ENCODE measurements at regions not wholly inside any gene's neighbourhood (a gene's known extent, or its start where the extent isn't known, plus 50 kb on each side); places are given as distances from the start of the nearest gene placed in this dataset.
"Not testable (repeated sequence)": the region's sequence is repeated elsewhere in the genome, so short reads cannot be mapped to it uniquely, and the experiment has no call there.

DNA sequence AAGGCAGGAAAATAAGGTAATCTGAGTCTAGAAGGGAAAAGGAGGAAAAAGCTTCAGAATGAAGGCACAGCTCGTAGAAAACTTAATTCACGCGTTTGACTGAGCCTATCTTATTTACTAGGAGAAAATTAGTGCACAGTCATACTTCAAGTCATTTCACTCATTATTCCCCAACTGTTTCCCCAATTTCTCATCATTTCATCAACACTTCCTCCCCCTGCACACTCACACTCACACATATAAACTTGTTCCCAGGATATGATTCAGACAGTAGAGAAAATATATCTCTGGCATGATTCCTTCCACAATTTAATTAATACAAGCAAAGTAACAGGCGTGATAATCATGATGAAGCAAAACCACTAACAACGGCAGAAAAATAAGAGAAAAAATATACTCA is 94.5 kb upstream of the F13A1 start:
- no peak for DNase-seq

DNA sequence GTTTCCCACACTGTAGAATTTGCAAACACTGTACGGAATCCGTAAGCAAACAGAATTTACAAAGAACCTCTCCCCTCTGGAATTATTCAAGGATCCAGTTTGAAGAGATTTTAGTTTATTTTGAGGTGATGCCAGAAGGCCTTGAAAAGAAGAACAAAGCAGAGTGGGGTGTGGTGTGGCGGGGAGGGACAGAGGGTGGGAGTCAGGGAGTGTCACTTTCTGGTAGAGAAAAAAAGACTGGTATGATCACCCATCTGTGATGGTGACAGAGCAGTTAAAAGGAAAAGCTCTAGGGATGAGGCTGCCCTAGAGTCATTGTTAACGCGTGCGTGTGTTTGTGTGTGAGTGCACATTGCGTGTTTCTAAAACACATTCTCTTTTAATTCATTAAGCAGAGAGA is 97.0 kb upstream of the F13A1 start:
- DNase-seq = no peak

DNA sequence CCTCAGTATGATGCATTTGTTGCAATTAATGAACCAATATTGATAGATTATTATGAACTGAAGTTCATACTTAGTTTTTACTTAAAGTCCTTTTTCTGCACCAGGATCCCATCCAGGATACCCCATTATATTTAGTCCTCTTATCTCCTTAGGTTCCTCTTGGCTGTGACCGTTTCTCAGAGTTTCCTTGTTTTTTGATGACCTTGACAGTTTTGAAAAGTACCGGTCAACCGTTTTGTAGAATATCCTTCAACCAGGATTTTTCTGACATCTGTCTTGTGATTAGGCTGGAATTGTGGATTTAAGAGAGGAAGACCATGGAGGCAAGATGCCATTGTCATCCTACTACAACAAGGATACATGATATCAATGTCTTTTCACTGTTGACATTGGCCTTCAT is 98.0 kb upstream of the F13A1 start:
- DNase-seq = no peak

DNA sequence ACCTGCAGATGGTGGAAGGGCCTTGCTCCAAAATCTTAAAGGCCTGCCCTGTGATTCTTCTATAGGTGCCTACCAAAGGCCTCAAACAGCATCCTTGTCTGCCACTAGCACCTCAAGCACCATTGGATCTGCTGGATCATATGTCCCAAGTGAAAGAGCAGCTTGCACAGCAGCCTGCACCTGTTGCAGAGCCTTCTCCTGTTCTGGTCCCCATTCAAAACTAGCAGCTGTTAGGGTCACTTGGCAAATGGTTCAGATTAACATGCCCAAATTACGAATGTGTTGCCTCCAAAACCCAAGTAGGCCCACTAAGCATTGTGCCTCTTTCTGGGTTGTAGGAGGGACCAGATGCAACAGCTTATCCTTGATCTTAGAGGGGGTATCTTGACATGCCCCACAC is 99.6 kb upstream of the F13A1 start:
- DNase-seq = no peak

GRCh38 chr6:6434151-6434550 is 113.7 kb upstream of the F13A1 start:
- DNase-seq = no peak

GRCh38 chr6:6434723-6435122 is 114.3 kb upstream of the F13A1 start:
- DNase-seq = no peak

- DNase-seq = no peak
These were observed 115.9 kb upstream of the F13A1 start for GRCh38 chr6:6436366-6436765.

- no peak for DNase-seq
These were observed 116.5 kb upstream of the F13A1 start for GRCh38 chr6:6436946-6437345.

DNA sequence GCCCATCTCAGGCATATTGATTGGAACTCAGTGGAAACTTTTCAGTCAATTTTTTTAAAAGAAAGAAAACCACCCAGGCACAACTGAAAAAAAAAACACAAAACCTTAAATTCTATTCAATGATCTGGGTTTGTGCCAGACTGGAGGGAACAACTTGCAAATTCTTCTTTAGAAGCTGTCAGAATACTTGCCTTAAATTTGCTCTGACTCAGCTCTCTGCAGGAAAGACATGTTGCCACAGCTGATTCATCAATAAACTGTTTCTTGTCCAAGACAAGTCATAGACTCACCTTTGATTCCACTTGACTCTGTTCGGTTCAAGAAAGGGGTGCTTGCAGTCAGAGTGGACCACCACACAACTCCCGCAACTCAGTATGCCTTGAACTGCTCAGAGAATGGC is 117.8 kb upstream of the F13A1 start:
- DNase-seq = no peak

DNA sequence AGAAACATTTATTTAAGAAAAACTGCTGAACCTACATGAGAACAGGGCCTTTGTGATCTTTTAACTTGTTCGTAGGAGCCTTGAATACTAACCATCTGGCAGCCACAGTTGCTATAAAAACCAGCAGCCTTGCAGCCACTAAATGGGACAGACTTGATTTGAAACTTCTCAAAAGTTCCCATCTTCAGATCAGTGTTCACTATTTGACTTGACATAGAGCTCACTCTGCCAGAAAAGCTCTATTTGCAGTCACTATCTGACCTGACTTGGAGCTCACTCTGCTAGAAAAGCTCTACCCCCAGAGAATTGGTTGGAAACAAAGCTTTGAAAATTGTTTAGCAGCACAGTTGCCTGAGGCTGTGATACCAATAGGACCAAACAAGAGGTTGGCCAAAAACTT is 119.3 kb upstream of the F13A1 start:
- no peak for DNase-seq

- DNase-seq = no peak
These were observed 131.5 kb upstream of the F13A1 start for GRCh38 chr6:6452002-6452401.

- no peak for DNase-seq
These were observed 132.7 kb upstream of the F13A1 start for GRCh38 chr6:6453186-6453585.

DNA sequence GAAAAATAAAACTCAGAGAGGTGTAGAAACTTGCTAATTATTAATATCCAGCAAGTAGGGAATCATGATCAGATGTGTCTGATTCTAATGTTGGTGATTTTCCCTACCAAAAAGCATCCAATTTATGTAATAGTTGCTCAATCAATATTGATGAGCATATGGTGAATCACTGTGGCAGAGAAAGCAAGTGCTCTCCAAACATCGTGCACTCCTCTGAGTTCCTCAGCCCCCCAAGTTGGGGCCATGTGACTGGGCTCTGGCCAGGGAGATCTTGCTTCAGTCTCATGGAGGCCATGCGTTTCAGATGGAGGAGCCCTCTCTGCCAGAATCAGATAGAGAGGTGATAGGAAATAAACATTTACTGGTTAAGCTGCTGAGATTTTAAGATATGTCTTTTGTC is 133.2 kb upstream of the LY86 start:
- no peak for DNase-seq

GRCh38 chr6:6458172-6458571 is 130.3 kb upstream of the LY86 start:
- no peak for DNase-seq

DNA sequence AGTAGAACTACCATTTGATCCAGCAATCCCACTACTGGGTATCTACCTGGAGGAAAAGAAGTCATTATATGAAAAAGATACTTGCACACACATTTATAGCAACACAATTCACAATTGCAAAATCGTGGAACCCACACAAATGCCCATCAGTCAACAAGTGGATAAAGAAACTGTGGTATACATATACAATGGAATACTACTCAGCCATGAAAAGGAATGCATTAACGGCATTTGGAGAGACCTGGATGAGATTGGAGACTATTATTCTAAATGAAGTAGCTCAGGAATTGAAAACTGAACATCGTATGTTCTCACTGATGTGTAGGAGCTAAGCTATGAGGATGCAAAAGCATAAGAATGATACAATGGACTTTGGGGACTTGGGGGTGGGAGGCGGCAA is 128.6 kb upstream of the LY86 start:
- DNase-seq = not testable (repeated sequence)

- DNase-seq = no peak
These were observed 128.1 kb upstream of the LY86 start for GRCh38 chr6:6460416-6460815.

DNA sequence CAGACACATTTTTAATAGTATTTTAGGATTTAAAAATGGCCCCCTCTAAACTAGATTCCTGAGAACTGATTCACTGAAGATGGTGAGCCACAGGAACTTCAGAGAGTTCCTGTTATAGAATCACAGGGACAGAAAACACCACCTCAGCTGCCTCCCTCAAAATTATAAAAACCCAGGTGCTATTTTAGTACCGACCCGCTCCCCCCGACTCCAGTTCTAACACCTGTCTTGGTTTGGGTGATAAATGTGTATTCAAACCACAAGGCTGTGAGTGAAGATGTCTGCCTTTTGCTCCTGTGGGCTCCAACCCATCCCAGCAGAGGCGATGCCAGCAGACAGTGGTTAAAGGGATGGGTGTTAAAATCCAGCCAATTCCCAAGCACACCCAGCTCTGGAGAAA is 127.4 kb upstream of the LY86 start:
- no peak for DNase-seq

- no peak for DNase-seq
These were observed 121.4 kb upstream of the LY86 start for GRCh38 chr6:6466967-6467761.

GRCh38 chr6:6469074-6469473 is 119.4 kb upstream of the LY86 start:
- DNase-seq = no peak

GRCh38 chr6:6470123-6470522 is 118.4 kb upstream of the LY86 start:
- no peak for DNase-seq

GRCh38 chr6:6471276-6471675 is 117.2 kb upstream of the LY86 start:
- DNase-seq = no peak

- no peak for DNase-seq
These were observed 114.2 kb upstream of the LY86 start for GRCh38 chr6:6474170-6474920.

DNA sequence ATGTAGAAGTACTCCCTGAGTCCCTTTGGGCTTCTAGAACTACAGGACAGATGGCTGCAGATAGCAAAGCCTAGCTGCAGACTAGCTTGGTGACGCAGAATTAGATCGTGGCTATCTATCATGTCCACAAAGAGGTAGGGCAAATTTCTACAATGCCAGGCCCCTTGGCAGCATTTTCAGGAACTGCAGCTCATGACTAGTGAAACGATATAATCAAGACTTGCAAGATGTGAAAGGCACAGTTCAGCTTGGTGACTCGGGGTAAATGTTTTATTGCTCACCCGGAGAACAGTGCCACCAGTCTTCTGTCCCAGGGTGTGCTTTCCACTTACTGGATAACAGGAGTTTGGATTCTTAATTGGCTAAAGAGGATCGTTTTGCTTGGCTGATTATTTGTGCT is 108.7 kb upstream of the LY86 start:
- no peak for DNase-seq

GRCh38 chr6:6482256-6482655 is 106.3 kb upstream of the LY86 start:
- DNase-seq = no peak

DNA sequence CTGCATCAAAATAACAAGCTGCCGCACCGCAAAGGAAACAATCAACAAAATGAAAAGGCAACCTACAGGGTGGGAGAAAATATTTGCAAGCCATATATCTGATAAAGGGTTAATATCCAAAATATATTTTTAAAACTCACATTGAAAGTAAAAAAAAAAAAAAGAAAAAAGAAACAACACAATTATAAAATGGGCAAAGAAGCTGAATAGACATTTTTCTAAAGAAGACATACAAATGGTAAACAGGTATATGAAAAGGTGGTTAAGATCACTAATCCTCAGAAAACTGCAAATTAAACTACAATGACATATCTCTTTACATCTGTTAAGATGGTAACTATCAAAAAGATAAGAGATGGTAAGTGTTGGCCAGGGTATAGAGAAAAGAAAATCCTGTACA is 105.4 kb upstream of the LY86 start:
- no peak for DNase-seq

Data from NCI-H187 (cell line).